Calu3 (cell line): ENCODE measurements at regions not wholly inside any gene's neighbourhood (a gene's known extent, or its start where the extent isn't known, plus 50 kb on each side); places are given as distances from the start of the nearest gene placed in this dataset.

ENCODE experiments used
- BruUV-seq: library from RNA; stranded (reverse); fragments of 400-500 nt; replicated peaks from 2 replicates; lab custom pipeline; 2021; lab: Mats Ljungman, UMichigan
- CTCF ChIA-PET: fragments of 300-600 bp; sonication (Branson Sonifier 250); formaldehyde crosslinking; loops from one replicate; lab custom pipeline; 2022; ENCODE audit warnings: antibody characterized with exemption; lab: Charles Lee
- DNase-seq: peaks from one replicate; pipeline ENCODE4 v3.0.0; 2022
- H3K27ac Mint-ChIP-seq: one replicate; pipeline ENCODE4 v1.8.0; 2022; ENCODE audit warnings: mixed read lengths; ENCODE audit not compliant: unreplicated experiment
- H3K27me3 Mint-ChIP-seq: one replicate; pipeline ENCODE4 v1.8.0; 2022; ENCODE audit warnings: mixed read lengths; ENCODE audit not compliant: unreplicated experiment
- H3K36me3 Mint-ChIP-seq: one replicate; pipeline ENCODE4 v1.8.0; 2022; ENCODE audit warnings: mild to moderate bottlenecking, moderate library complexity, mixed read lengths; ENCODE audit not compliant: insufficient read depth, unreplicated experiment
- H3K4me1 Mint-ChIP-seq: one replicate; pipeline ENCODE4 v1.8.0; 2022; ENCODE audit warnings: mild to moderate bottlenecking, low read depth, mixed read lengths; ENCODE audit not compliant: unreplicated experiment
- H3K4me3 Mint-ChIP-seq: one replicate; pipeline ENCODE4 v1.8.0; 2022; ENCODE audit warnings: mild to moderate bottlenecking, low read depth, moderate library complexity, mixed read lengths; ENCODE audit not compliant: unreplicated experiment
- H3K9me3 Mint-ChIP-seq: one replicate; pipeline ENCODE4 v1.8.0; 2022; ENCODE audit warnings: low read depth, mixed read lengths; ENCODE audit not compliant: unreplicated experiment
- CTCF ChIP-seq: fragments of 200-600 bp; IDR thresholded peaks from one replicate; pipeline ENCODE4 v1.8.0; 2022; ENCODE audit warnings: antibody characterized with exemption; ENCODE audit not compliant: unreplicated experiment
- intact Hi-C: fragments of 100-400 bp; cut with micrococcal nuclease; formaldehyde crosslinking; loops from one replicate; pipeline ENCODE4 v1.10.0; 2022; ENCODE audit not compliant: unreplicated experiment

- Mint-ChIP-seq H3K9me3 (no peaks in the 10 kb centered on the region), H3K27me3 (peaks cover 22% of the 10 kb centered on the region), H3K4me3 (no peak overlapping the region), H3K36me3 (peaks cover 4% of the 10 kb centered on the region), H3K27ac (no peak overlapping the region), H3K4me1 (peaks cover 20% of the 10 kb centered on the region)
- intact Hi-C loops, result no loop called here
- DNase-seq, result no peak
- no peak for TF ChIP-seq CTCF
- CTCF ChIA-PET, result no interaction called here
- no TSS peak for BruUV-seq
These were observed 118.1 kb downstream of the FOXI3 start for GRCh38 chr2:88334418-88334817.

- H3K36me3 Mint-ChIP-seq, result peaks cover 4% of the 10 kb centered on the region
- H3K4me1 Mint-ChIP-seq, result peaks cover 23% of the 10 kb centered on the region
- intact Hi-C loops, result no loop called here
- H3K9me3 Mint-ChIP-seq, result no peaks in the 10 kb centered on the region
- BruUV-seq, result no TSS peak
- H3K27me3 Mint-ChIP-seq, result no peaks in the 10 kb centered on the region
- no peak for TF ChIP-seq CTCF
- no peak overlapping the region for H3K4me3 Mint-ChIP-seq
- CTCF ChIA-PET, result no interaction called here
- peak overlapping the region; percentile 42 for H3K27ac Mint-ChIP-seq
- no peak for DNase-seq
These were observed 121.3 kb downstream of the FOXI3 start for GRCh38 chr2:88331239-88331638.

GRCh38 chr2:88329815-88330603 lies 122.5 kb downstream of the FOXI3 start:
- BruUV-seq, result no TSS peak
- DNase-seq, result peak; percentile 83
- Mint-ChIP-seq H3K36me3 (peaks cover 4% of the 10 kb centered on the region), H3K27me3 (no peaks in the 10 kb centered on the region), H3K27ac (peak overlapping the region; percentile 63), H3K4me1 (peaks cover 23% of the 10 kb centered on the region), H3K4me3 (peak overlapping the region; percentile 29), H3K9me3 (no peaks in the 10 kb centered on the region)
- intact Hi-C loops, result no loop called here
- no peak for TF ChIP-seq CTCF
- CTCF ChIA-PET, result interaction anchor here (0.8 to 1.1 kb wide), 2 partner anchors 9 to 28 kb away, joined by 3 to 7 read pairs; no protein-coding TSS in a partner anchor

- no TSS peak for BruUV-seq
- DNase-seq, result no peak
- CTCF ChIA-PET, result no interaction called here
- no peak for TF ChIP-seq CTCF
- Mint-ChIP-seq H3K4me3 (no peak overlapping the region), H3K27me3 (peaks cover 13% of the 10 kb centered on the region), H3K4me1 (no peaks in the 10 kb centered on the region), H3K27ac (no peak overlapping the region), H3K36me3 (no peaks in the 10 kb centered on the region), H3K9me3 (no peaks in the 10 kb centered on the region)
- intact Hi-C loops, result no loop called here
These were observed 130.8 kb downstream of the FOXI3 start for GRCh38 chr2:88321449-88322248.
